Activated naive CD4-positive, alpha-beta T cell treated with anti-CD3 and anti-CD28 coated beads for 36 hours (primary cell): ENCODE measurements at regions not wholly inside any gene's neighbourhood (a gene's known extent, or its start where the extent isn't known, plus 50 kb on each side); places are given as distances from the start of the nearest gene placed in this dataset. TPM values are rescaled to one million over a fixed set of nuclear protein-coding genes. Genes with fewer than 3 reads are reported as not detected.

Source experiments
- CTCF ChIA-PET: fragments of 350-600 bp; sonication (Branson Sonifier 250); formaldehyde crosslinking; loops from one replicate; lab custom pipeline; 2021; ENCODE audit warnings: antibody characterized with exemption; lab: Charles Lee
- DNase-seq: peaks from one replicate; pipeline ENCODE4 v3.0.0-alpha.2; 2020
- H3K27ac Mint-ChIP-seq: one replicate; pipeline ENCODE4 v1.8.0; 2021; ENCODE audit warnings: mild to moderate bottlenecking, mixed read lengths
- H3K27me3 Mint-ChIP-seq: one replicate; pipeline ENCODE4 v1.8.0; 2021; ENCODE audit warnings: low read depth, mixed read lengths
- H3K36me3 Mint-ChIP-seq: one replicate; pipeline ENCODE4 v1.8.0; 2021; ENCODE audit warnings: low read depth, mixed read lengths
- H3K4me1 Mint-ChIP-seq: one replicate; pipeline ENCODE4 v1.8.0; 2021; ENCODE audit warnings: low read depth, mixed read lengths
- H3K4me3 Mint-ChIP-seq: one replicate; pipeline ENCODE4 v1.8.0; 2021; ENCODE audit warnings: mild to moderate bottlenecking, moderate library complexity, mixed read lengths
- H3K9me3 Mint-ChIP-seq: one replicate; pipeline ENCODE4 v1.8.0; 2021; ENCODE audit warnings: mixed read lengths
- intact Hi-C: fragments of 100-400 bp; cut with micrococcal nuclease; formaldehyde crosslinking; loops from one replicate; pipeline ENCODE4 v1.15.1; 2023
- microRNA-seq: library from miRNA; unstranded; fragments of <30 nt; microRNA quantifications from one replicate; pipeline ENCODE4 v1.2.0, GENCODE V29; 2022; ENCODE audit warnings: borderline microRNAs expressed, borderline replicate concordance

DNA sequence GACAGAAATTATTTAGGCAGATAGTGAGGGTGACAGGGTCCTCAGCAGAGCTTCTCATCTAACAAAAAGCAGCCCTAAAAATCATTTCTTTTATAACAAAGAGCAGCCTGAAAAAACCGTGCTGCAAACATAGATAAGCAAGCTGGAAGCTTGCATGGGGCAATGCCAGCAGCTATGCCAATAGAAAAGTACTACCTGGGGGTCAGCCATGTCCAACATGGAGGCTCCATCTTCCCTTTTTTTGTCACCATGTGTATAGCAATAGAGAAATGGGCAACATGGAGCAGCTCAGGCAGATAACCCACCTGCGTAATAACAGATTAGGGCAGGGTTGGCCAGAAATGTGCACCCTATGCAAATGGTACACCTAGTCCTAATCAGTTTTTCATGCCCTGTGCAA lies 57.4 kb upstream of the IGLL5 start:
- intact Hi-C loops = no loop called here
- Mint-ChIP-seq H3K4me1 (peaks cover 2% of the 10 kb centered on the region), H3K27me3 (no peaks in the 10 kb centered on the region), H3K36me3 (no peaks in the 10 kb centered on the region), H3K4me3 (no peak overlapping the region), H3K9me3 (peaks cover 7% of the 10 kb centered on the region), H3K27ac (no peak overlapping the region)
- CTCF ChIA-PET = interaction anchor here (0.6 to 3.4 kb wide), 8 partner anchors 10 to 54 kb away, joined by 3 to 10 read pairs (median 4); no protein-coding TSS in a partner anchor
- DNase-seq = no peak

DNA sequence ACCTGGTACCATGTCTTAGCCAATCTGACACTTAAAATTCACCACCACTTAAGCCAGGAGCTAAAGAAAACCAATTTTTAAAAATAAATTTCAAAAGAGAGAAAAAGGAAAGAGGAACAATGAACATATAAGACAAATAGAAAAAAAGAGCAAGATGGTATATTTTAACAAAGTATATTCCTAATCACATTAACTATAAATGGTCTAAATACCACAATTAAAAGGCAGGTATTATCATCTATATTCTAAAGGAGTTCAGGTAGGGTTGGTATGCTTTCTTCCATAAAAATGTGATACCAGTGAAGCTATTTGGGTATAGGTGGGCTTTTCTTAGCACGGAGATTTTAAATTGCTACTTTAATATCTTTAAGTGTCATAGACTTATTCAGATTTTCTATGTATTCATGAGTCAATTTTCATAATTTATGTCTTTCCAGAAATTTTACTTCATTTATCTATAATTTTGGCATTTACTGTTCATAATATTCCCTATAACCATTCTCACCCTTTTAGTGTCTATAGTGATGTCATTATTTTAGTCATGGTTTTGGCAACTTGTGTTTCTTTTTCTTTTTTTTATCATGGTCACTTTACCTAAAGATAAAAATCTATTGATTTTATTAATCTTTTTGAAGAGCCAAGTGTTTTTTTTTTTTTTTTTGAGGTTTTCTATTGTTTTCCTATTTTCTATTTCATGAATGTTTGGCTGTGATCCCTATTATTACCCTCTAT lies 56.5 kb upstream of the IGLL5 start:
- Mint-ChIP-seq H3K4me1 (no peaks in the 10 kb centered on the region), H3K36me3 (no peaks in the 10 kb centered on the region), H3K27me3 (no peaks in the 10 kb centered on the region), H3K4me3 (no peak overlapping the region), H3K9me3 (peaks cover 7% of the 10 kb centered on the region), H3K27ac (no peak overlapping the region)
- CTCF ChIA-PET = interaction anchor here (0.6 to 3.4 kb wide), 7 partner anchors 17 to 297 kb away, joined by 3 to 10 read pairs (median 4); no protein-coding TSS in a partner anchor
- intact Hi-C loops = no loop called here
- DNase-seq = no peak

DNA sequence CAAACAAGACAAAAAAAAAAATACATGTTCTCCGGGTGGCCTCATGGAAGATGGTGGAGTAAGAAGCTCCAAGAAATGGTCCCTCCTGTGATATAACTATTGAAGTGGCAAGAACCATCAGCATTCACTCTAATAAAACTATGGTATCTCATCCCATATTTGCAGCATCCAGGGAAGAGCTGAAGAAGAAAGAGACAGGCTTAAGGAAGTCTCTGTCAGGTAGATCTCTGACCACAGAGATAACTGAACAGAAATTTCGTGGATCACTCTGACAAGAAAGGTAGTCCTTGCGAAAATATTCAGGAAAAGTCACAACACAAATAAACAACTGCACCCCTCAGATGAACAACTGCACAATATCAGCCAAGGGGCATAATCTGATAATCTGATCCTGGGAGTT lies 54.6 kb upstream of the IGLL5 start:
- H3K4me3 Mint-ChIP-seq = no peak overlapping the region
- CTCF ChIA-PET = interaction anchor here (1.6 kb wide), 1 partner anchor 51 kb away, joined by 3 read pairs; no protein-coding TSS in a partner anchor

DNA sequence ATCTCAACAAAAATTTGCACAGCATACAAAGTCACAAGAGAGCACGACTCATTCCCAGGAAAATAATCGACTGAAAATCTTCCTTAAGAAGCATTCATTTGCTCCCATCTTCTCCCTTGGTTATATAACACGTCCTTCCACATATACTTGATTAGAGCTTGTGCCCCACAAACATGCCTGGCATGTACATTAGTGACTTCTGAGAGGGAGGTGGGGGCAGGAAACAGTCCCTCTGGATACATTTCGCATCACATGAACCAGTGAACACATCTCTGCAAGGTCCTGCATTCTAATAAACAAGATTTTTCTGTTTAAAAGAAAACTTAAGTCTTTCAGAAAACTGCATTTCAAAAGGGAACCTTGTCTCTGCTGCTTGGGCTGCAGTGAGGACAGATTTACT lies 54.1 kb upstream of the IGLL5 start:
- no peaks in the 10 kb centered on the region for H3K27me3 Mint-ChIP-seq
- CTCF ChIA-PET = interaction anchor here (1.6 kb wide), 1 partner anchor 51 kb away, joined by 3 read pairs; no protein-coding TSS in a partner anchor

More for the DNA sequence above, 54.6 kb upstream of the IGLL5 start:
- Mint-ChIP-seq H3K9me3 (peaks cover 7% of the 10 kb centered on the region), H3K27ac (no peak overlapping the region), H3K36me3 (no peaks in the 10 kb centered on the region), H3K27me3 (no peaks in the 10 kb centered on the region), H3K4me1 (peaks cover 8% of the 10 kb centered on the region)
- no peak for DNase-seq
- intact Hi-C loops = no loop called here

DNA sequence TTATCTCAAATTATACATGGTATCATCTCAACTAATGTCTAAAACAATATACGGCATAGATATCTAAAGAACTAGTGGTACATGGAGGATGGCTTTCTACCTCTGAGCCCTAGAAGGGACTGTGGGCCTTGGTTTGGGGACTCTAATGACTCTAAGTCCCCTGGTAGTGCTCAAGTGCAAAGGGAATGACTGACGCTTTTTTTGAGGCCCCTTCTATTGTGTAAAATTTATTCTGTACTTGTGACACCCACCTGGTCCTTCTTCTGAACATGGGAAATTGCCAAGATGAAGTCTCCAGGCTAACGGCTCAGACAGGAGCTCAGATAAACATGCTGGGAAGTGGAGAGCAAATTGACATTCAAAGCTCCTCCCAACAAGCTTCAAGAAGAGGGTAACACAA lies 53.4 kb upstream of the IGLL5 start:
- Mint-ChIP-seq H3K4me1 (peaks cover 12% of the 10 kb centered on the region), H3K27ac (no peak overlapping the region)

More for the DNA sequence above, 54.1 kb upstream of the IGLL5 start:
- DNase-seq = no peak
- intact Hi-C loops = no loop called here
- H3K4me3 Mint-ChIP-seq = no peak overlapping the region
- H3K36me3 Mint-ChIP-seq = no peaks in the 10 kb centered on the region
- H3K9me3 Mint-ChIP-seq = peaks cover 7% of the 10 kb centered on the region
- H3K4me1 Mint-ChIP-seq = peaks cover 12% of the 10 kb centered on the region
- H3K27ac Mint-ChIP-seq = no peak overlapping the region

DNA sequence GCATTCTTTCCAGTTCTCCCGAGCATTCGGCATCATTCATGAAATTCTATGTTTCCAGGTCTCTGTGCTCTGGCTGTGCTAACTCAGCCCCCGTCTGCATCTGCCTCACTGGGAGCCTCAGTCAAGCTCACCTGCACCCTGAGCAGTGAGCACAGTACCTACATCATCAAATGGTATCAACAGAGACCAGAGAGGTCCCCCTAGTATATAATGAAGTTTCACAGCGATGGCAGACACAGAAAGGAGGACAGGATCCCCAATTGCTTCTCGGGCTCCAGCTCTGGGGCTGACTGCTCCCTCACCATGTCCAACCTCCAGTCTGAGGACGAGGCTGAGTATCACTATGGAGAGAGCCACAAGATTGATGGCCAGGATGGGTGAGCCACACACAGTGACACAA lies 52.8 kb upstream of the IGLL5 start:
- intact Hi-C loops = no loop called here
- Mint-ChIP-seq H3K27ac (no peak overlapping the region), H3K36me3 (no peaks in the 10 kb centered on the region), H3K4me1 (peaks cover 12% of the 10 kb centered on the region), H3K27me3 (no peaks in the 10 kb centered on the region), H3K4me3 (no peak overlapping the region), H3K9me3 (peaks cover 7% of the 10 kb centered on the region)
- CTCF ChIA-PET = interaction anchor here (0.8 to 2.0 kb wide), 2 partner anchors 21 to 25 kb away, joined by 3 to 6 read pairs; no protein-coding TSS in a partner anchor
- DNase-seq = no peak

More for the DNA sequence above, 53.4 kb upstream of the IGLL5 start:
- no peak for DNase-seq
- no peaks in the 10 kb centered on the region for H3K36me3 Mint-ChIP-seq
- H3K27me3 Mint-ChIP-seq = no peaks in the 10 kb centered on the region
- H3K9me3 Mint-ChIP-seq = peaks cover 7% of the 10 kb centered on the region
- H3K4me3 Mint-ChIP-seq = no peak overlapping the region
- CTCF ChIA-PET = interaction anchor here (0.8 to 2.0 kb wide), 2 partner anchors 21 to 24 kb away, joined by 3 to 6 read pairs; no protein-coding TSS in a partner anchor
- intact Hi-C loops = no loop called here

DNA sequence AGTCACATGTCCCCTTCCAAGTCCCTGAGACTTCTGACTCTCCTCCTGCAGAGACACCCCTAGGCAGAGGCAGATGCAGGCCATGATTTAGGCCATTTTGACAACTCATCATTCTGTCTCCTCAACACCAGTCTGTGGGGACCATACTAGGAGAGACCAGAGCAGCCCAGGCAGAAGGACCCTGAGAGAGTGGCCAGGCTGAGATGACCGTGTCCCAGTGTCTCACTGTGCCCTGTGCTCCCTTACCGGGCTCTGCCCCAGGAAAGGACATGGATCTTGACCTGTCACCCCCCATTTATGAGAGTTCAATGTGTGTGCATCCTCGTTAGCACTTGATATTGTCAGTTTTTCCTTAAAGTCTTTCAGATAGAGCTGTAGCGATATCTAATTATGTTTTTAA lies 52.4 kb upstream of the IGLL5 start:
- intact Hi-C loops = no loop called here
- Mint-ChIP-seq H3K9me3 (peaks cover 7% of the 10 kb centered on the region), H3K4me3 (no peak overlapping the region), H3K36me3 (no peaks in the 10 kb centered on the region), H3K4me1 (peaks cover 12% of the 10 kb centered on the region), H3K27ac (no peak overlapping the region), H3K27me3 (no peaks in the 10 kb centered on the region)
- CTCF ChIA-PET = interaction anchor here (2.0 kb wide), 1 partner anchor 25 kb away, joined by 6 read pairs; no protein-coding TSS in a partner anchor
- no peak for DNase-seq

DNA sequence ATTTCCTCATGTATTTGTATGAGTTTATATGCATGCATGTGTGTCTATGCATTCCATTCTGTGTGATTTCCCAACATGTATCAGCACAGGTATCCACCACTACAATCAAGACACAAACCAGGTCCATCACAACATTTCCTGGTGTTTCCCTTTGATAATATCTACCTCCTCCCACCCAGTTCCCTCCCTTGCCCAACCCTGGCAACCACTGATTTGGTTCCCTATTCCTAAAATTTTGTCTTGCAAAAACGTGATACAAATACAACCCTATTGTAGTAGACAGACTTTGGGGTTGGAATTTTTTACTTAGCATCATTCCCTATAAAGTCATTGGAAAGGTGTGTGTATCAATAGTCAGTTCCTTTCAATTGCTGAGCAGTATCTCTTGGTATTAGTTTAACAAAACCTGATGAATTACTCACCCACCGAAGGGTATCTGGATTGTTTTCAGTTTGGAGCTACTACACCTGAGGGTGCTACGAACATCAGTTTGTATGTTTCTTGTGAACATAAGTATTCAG lies 51.8 kb upstream of the IGLL5 start:
- intact Hi-C loops = no loop called here
- peaks cover 3% of the 10 kb centered on the region for H3K9me3 Mint-ChIP-seq
- no peak overlapping the region for H3K27ac Mint-ChIP-seq
- H3K4me3 Mint-ChIP-seq = no peak overlapping the region
- H3K36me3 Mint-ChIP-seq = no peaks in the 10 kb centered on the region
- no peak for DNase-seq
- H3K27me3 Mint-ChIP-seq = no peaks in the 10 kb centered on the region
- CTCF ChIA-PET = interaction anchor here (2.0 kb wide), 1 partner anchor 26 kb away, joined by 6 read pairs; no protein-coding TSS in a partner anchor
- peaks cover 12% of the 10 kb centered on the region for H3K4me1 Mint-ChIP-seq

DNA sequence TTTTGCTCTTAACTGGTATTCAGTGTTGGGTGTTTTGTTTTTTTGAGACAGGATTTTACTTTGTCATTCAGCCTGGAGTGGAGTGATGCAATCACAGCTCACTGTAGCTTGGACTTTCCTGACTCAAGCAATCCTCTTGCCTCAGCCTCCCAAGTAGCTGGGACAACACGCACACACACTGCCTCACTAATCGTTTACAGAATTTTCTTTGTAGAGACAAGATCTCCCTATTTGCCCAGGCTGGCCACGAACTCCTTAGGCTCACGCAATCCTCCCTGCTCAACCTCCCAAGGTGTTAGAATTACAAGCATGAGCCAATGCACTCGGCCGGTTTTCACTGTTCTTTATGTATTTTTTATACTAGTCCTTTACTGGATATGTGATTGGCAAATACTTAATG lies 51.0 kb upstream of the IGLL5 start:
- Mint-ChIP-seq H3K9me3 (no peaks in the 10 kb centered on the region), H3K4me1 (peaks cover 12% of the 10 kb centered on the region), H3K27me3 (no peaks in the 10 kb centered on the region), H3K27ac (no peak overlapping the region), H3K4me3 (no peak overlapping the region), H3K36me3 (no peaks in the 10 kb centered on the region)
- no peak for DNase-seq
- intact Hi-C loops = no loop called here
- CTCF ChIA-PET = no interaction called here

Small RNA genes in the stretch of these regions (microRNA-seq; reads per million reads assigned to microRNA genes)
- gene MIR650 = not detected
